NCI-H774 (cell line): ENCODE measurements at regions not wholly inside any gene's neighbourhood (a gene's known extent, or its start where the extent isn't known, plus 50 kb on each side); places are given as distances from the start of the nearest gene placed in this dataset.

Source experiments
- DNase-seq: peaks from one replicate; lab custom pipeline; 2025; lab: John Stamatoyannopoulos, UW

- no peak for DNase-seq
These were observed 122.3 kb upstream of the RAI14 start for GRCh38 chr5:34533582-34534522.

DNA sequence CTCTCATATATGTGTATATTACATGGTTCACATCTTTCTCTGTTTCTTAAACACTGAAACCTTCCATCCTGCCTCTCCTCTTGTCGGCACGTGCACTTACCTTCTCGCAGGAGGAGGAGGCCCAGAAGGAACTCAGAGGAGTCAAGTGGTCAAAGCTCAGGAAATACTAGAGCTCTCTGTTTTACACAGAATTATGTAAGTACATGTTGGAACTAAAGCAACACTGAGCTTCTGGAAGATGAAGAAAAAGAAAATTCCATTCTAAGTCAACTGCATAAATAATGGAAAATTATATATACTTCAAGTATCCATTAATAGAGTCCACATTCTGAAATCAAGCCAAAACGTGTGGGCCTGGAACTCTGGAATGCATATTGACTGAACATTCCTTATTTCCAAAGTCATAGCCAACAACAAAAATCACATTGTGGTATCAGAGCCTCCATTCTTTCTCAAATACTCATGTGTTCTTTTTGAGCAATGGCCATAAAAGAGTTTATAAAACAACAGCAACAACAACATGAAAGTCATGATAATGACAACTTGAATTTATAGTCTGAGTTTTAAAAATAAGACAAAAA is 121.5 kb upstream of the RAI14 start:
- DNase-seq: no peak

DNA sequence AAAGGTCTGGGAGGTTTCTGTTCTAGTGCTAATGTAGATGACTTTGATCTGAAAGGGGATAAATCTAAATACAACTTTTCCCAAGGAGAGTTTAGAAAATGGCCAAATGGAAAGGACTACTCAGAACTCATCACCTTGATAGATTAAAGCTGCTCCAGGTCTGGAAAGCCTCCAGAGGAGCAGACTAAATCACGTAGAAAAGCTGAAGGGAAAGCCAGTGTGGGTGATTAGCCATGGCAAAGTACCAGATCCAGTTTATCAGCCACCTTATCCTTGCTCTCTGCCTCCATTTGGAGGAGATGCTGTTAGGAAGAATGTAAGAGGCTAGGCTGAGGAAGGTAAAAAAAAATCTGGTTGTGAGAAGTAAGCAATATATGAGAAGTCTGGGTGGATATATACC is 120.7 kb upstream of the RAI14 start:
- DNase-seq: no peak

- peak; percentile 18 for DNase-seq
These were observed 120.0 kb upstream of the RAI14 start for GRCh38 chr5:34535944-34536623.

GRCh38 chr5:34536699-34537098 is 119.4 kb upstream of the RAI14 start:
- no peak for DNase-seq

DNA sequence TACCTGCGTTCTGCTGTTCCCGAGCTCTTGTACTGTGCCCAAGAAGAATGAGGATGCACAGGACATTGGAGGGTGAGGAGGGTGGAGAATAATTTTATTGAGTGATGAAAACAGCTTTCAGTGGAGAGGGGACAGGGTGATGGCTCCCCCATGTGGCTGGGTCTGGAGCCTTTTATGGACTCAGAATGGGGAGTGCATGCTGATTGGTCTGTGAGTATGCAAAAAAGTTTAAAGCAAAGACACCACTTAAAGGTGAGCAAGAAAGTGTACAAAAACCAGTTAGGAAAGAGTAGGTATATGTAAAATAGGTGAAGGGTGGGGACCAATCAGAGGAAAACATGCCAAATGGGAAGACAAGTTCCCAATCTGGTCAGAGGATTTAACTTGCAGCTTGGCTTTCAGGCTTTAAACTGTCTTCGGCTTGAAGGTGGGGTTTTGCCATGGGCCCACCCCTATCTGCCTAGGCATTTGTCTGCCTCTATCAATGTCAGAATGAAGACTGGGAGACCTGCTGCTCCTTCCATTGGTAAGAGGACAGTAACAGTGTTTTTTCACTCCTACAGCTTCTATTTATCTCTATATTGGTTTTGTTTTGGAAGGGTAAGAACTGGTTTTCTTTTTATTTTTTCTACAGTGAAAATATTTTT is 118.0 kb upstream of the RAI14 start:
- no peak for DNase-seq

- DNase-seq: no peak
These were observed 116.9 kb upstream of the RAI14 start for GRCh38 chr5:34539183-34539582.

DNA sequence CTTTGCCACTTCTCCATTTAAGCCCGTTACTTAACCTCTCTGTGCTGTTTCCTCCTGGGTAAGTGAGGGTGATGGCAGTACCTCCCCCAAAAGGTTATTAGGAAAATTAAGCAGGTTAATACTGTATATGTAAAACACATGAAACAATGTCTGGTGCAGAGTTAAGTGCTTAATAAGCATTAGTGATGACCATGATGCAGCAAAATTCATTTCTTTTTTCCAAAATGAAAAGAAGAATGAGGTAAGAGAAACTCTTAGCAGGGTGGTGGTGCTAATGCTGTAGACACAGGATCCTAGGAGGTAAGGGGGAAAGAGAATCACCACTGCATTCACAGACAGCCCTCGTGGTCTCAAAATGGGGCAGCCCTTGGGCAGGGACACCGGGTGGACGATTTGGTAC is 115.1 kb upstream of the RAI14 start:
- no peak for DNase-seq

DNA sequence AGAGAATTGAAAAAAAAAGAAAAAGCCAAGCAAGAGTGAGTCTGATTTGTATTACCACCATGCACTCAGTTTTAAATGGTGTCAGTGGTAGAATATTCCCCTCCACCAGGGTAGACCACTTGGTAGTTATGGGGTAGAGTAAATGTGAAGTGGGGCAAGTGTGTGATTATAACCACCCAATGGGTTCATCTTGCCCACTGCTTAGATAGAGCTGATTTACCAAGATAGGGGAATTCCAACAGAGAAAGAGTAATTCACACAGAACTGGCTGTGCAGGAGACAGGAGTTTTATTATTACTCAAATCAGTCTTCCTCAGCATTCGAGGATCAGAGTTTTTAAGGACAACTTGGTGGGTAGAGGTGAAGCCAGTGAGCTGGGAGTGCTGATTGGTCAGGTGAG is 113.3 kb upstream of the RAI14 start:
- no peak for DNase-seq

GRCh38 chr5:34543687-34544086 is 112.4 kb upstream of the RAI14 start:
- DNase-seq: no peak

- no peak for DNase-seq
These were observed 111.7 kb upstream of the RAI14 start for GRCh38 chr5:34544403-34544802.

- DNase-seq: no peak
These were observed 111.0 kb upstream of the RAI14 start for GRCh38 chr5:34545164-34545563.

GRCh38 chr5:34545626-34546025 is 110.5 kb upstream of the RAI14 start:
- DNase-seq: no peak

DNA sequence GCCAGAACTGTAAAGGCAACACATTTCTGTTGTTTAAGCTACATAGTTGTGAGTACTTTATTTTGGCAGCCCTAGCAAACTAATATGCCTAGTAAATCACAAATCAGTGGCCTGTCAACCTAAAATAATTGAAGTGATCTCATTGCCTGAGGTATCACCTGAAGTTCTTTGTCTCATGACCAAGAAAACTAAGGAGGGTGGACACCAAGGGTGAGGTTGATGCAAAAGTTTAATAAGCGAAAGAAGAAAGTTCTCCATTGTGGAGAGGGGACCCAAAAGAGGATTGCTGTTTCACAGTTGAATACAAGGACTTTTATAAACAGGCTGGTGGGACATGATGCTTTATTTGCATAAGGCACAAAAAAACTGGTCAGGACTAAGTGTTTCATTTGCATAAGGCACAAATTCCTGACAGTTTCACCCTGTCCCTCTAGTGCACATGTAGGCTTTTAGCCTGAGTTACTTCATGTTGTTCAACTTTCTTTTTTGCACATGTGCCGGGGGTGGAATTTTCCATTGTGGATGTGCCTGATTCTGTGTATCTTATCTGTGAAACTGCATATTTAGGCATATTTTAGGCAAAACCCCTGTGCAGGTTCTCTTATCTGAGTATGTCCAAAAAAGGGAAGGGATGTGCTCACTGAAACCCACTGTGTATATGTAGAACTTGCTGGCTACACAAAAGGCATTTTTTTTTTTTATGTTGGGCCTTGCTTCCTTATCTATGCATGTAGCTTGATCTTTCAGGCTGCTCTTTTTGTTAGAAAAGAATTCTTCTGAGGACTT is 108.6 kb upstream of the RAI14 start:
- DNase-seq: no peak

DNA sequence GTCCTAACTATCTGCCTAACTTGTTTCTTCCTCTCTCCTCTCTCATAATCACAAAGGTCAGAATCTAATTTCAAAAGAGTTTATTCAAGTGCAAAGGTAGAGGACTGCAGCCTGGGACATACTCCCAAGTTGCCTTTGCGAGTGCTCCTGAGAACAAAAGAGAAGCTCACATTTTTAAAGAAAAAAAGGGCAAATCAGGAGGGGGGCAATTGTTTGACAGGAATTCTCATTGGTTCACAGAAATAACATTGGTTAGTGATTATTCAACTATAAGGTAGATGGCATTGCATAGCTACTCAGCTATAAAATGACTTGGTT is 108.1 kb upstream of the RAI14 start:
- no peak for DNase-seq

GRCh38 chr5:34550247-34550646 is 105.9 kb upstream of the RAI14 start:
- DNase-seq: no peak

DNA sequence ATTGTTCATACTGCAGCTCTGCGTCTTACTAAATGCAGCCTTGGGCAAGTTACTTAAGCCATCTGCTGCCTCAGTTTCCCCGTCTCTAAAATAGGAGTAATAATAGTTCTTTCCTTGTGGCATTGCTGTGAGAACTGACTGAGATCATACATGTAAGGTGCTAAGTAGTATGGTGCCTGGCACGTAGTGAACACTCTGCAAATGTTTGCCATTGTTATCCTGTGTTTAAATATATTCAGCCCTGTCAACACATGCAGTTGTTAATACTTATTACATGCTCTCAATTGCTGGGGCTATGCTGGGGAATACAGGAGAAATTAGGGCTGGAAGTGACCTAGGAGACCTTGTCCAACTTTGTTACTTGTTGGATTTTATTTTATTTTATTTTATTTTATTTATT is 105.2 kb upstream of the RAI14 start:
- DNase-seq: peak; percentile 35

DNA sequence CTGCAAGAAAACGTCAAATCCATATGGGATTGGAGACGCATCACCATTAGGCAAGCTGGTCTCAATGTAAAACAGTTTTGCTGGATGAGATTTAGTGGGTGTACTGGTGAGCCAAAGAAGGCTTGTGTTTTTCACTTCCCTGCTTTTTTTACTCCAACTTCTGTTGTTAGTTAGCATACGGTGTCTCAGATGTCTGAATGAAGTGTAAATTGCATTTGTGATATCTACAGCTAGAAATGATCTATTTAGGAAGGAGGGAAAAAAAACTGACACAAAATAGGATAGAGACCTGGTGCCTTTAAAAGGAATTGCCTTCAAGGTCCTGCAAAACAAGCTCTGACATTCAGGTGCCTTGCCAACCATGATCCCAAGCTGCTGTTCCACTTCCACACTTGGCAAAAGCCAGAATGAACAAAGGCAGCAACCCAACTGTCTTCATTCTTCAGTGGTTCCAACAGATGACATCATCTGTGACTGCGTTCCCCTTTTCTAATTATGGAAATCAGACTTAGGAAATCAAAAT is 104.2 kb upstream of the RAI14 start:
- no peak for DNase-seq

DNA sequence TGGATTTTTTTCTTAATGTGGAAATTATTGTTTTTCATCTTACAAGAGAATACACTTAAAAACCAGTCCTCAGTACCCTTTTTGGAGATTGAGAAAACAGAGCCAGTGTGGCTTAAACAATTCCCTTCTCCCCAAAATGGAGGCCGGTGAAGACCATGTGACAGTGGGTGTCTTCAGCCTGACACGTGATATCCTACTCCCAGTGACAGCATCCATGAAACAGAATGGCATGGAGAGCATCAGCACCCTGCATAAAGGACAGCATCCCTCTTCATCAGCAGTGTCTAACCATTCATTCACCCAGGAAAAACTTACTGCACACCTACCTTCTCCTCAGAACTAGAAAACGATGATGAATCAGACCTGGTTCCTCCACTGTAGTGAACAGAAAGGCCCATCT is 103.4 kb upstream of the RAI14 start:
- DNase-seq: no peak

- no peak for DNase-seq
These were observed 102.5 kb upstream of the RAI14 start for GRCh38 chr5:34553581-34553980.

DNA sequence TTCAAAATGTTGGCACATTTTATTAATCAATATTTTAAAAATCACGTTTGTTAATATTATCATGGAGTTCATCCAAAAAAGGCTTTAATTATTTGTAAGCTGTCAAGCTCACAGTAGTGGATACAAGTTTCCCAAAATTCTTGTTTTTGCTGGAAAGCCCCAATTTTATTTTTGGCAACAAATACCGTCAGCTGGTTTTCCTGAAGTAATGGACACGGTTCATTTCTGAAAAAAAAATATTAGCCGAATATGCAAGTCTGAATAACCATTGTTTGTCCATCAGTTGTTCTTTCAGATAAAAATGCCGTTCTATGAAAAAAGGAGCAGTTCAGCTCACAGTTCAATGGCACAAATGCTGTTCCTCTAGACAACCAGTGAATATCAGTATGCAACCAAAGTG is 101.5 kb upstream of the RAI14 start:
- DNase-seq: no peak
